GM23248 (cell line): ENCODE measurements at regions not wholly inside any gene's neighbourhood (a gene's known extent, or its start where the extent isn't known, plus 50 kb on each side); places are given as distances from the start of the nearest gene placed in this dataset.

Experiments used
- DNase-seq: peaks from one replicate; pipeline ENCODE4 v3.0.0-alpha.2; 2015
- H2AFZ ChIP-seq: fragments of 200-600 bp; sonication (generic); 2 replicates; pipeline ENCODE4 v1.6.1; 2016; ENCODE audit warnings: antibody characterized with exemption
- H3F3A ChIP-seq: fragments of 200-600 bp; sonication (generic); 2 replicates; pipeline ENCODE4 v1.6.1; 2016; ENCODE audit warnings: mild to moderate bottlenecking, antibody characterized with exemption, mixed run types; ENCODE audit not compliant: insufficient read depth
- H3K27ac ChIP-seq: fragments of 200-600 bp; sonication (generic); 2 replicates; pipeline ENCODE4 v1.5.1; 2016; ENCODE audit warnings: mild to moderate bottlenecking
- H3K27me3 ChIP-seq: fragments of 200-600 bp; sonication (generic); replicated peaks from 2 replicates; pipeline ENCODE4 v1.6.1; 2016; ENCODE audit warnings: mild to moderate bottlenecking; ENCODE audit not compliant: insufficient read depth
- H3K36me3 ChIP-seq: fragments of 200-600 bp; sonication (generic); 2 replicates; pipeline ENCODE4 v1.6.1; 2016; ENCODE audit warnings: low read depth, mild to moderate bottlenecking
- H3K4me1 ChIP-seq: fragments of 200-600 bp; sonication (generic); 2 replicates; pipeline ENCODE4 v1.6.1; 2016; ENCODE audit warnings: mild to moderate bottlenecking; ENCODE audit not compliant: insufficient read depth
- H3K4me2 ChIP-seq: fragments of 200-600 bp; sonication (generic); one replicate; pipeline ENCODE4 v1.6.1; 2016; ENCODE audit warnings: mild to moderate bottlenecking; ENCODE audit not compliant: unreplicated experiment
- H3K4me3 ChIP-seq: fragments of 200-600 bp; sonication (generic); 2 replicates; pipeline ENCODE4 v1.5.1; 2016; ENCODE audit warnings: mild to moderate bottlenecking
- H3K79me2 ChIP-seq: fragments of 200-600 bp; sonication (generic); 2 replicates; pipeline ENCODE4 v1.6.1; 2016; ENCODE audit warnings: mild to moderate bottlenecking; ENCODE audit not compliant: insufficient read depth
- H3K9ac ChIP-seq: fragments of 200-600 bp; sonication (generic); 2 replicates; pipeline ENCODE4 v1.6.1; 2016; ENCODE audit warnings: mild to moderate bottlenecking
- H3K9me2 ChIP-seq: fragments of 200-600 bp; sonication (generic); 2 replicates; pipeline ENCODE4 v1.6.1; 2016; ENCODE audit warnings: mixed run types, mild to moderate bottlenecking, moderate library complexity; ENCODE audit not compliant: insufficient read depth
- H3K9me3 ChIP-seq: fragments of 200-600 bp; sonication (generic); one replicate; pipeline ENCODE4 v1.6.1; 2017; ENCODE audit warnings: low read depth
- H4K20me1 ChIP-seq: fragments of 200-600 bp; sonication (generic); 2 replicates; pipeline ENCODE4 v1.6.0; 2016; ENCODE audit not compliant: insufficient read depth
- EZH2 ChIP-seq: fragments of 200-600 bp; sonication (generic); IDR thresholded peaks from 2 replicates; pipeline ENCODE4 v1.6.1; 2018; ENCODE audit warnings: antibody characterized with exemption, mild to moderate bottlenecking; ENCODE audit not compliant: insufficient read depth, poor library complexity, severe bottlenecking
- EZH2phosphoT487 ChIP-seq: fragments of 200-600 bp; sonication (generic); IDR thresholded peaks from 2 replicates; pipeline ENCODE4 v1.6.1; 2018; ENCODE audit warnings: antibody characterized with exemption, moderate library complexity, mild to moderate bottlenecking, low read depth; ENCODE audit not compliant: insufficient read depth
- WGBS, 2 experiments: methylation state at CpG; one replicate each; pipeline ENCODE4 v1.1.6; 2015 to 2017; ENCODE audit warnings: low lambda C conversion rate in 2 of 2, low coverage in 1 of 2; ENCODE audit errors: missing lambda C conversion rate in 2 of 2; 5-methylcytosine and 5-hydroxymethylcytosine counted together
- in situ Hi-C: fragments of 300-500 bp; cut with MboI; formaldehyde crosslinking; loops from 2 replicates; pipeline ENCODE4 v1.15.0; 2020

DNA sequence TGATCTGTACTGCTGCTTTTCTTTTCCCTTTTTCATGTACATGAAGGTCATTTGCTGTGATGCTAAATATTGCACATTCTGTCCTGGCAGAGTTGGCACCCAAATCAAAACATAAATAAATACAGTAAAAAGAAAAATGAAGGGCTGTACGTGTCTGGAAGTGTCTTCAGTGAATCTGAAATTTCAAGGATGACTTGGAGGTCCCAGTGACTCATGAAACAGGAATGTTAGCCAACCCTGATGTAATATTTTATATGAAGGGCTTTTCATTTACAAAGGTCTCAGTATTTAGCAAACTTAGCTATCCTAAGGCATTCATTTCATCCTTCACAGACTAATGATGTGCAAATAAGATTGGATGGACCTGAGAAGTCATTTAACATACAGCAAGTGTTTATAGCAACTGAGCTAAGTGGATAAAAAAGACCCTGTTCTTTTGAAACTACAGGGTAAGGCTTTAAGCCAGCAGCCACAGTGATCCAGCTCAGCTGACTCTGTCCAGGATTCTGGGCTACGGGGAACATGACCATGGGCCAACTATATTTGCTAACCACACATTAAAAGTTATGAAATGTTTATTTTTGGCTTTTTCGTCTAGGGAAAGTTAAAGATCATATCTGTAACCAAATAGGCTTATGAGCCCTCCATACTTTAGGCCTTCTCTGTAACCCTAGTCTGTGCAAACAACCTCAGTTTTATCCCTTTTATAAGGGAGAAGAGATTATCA lies 104.0 kb upstream of the DMRTA1 start:
- no peak overlapping the region for H3K27ac ChIP-seq
- no peak overlapping the region for H3K4me3 ChIP-seq
- no peaks in the 10 kb centered on the region for H3K79me2 ChIP-seq
- H3K27me3 ChIP-seq = no peaks in the 10 kb centered on the region
- no peak overlapping the region for H3K4me2 ChIP-seq
- WGBS, 2 experiments = 0 to 3% methylated on average over 3 of the region's 3 CpGs
- no peak overlapping the region for H2AFZ ChIP-seq
- DNase-seq = peak; percentile 22
- in situ Hi-C loops = no loop called here
- peaks cover 7% of the 10 kb centered on the region; the same call in 1 of the 2 replicates for H3K4me1 ChIP-seq
- no peaks in the 10 kb centered on the region for H3K36me3 ChIP-seq
- no peaks in the 10 kb centered on the region for H3K9me2 ChIP-seq
- TF ChIP-seq EZH2phosphoT487 (no peak), EZH2 (no peak)
- H3F3A ChIP-seq = no peaks in the 10 kb centered on the region
- H3K9me3 ChIP-seq = no peaks in the 10 kb centered on the region
- no peak overlapping the region for H3K9ac ChIP-seq
- no peaks in the 10 kb centered on the region for H4K20me1 ChIP-seq

GRCh38 chr9:22343218-22343611 lies 103.4 kb upstream of the DMRTA1 start:
- TF ChIP-seq EZH2phosphoT487 = no peak
- TF ChIP-seq EZH2 = no peak
- Histone ChIP-seq H2AFZ (no peak overlapping the region), H3K27me3 (no peaks in the 10 kb centered on the region), H4K20me1 (no peaks in the 10 kb centered on the region), H3K9ac (no peak overlapping the region), H3K36me3 (no peaks in the 10 kb centered on the region), H3K9me3 (no peaks in the 10 kb centered on the region), H3F3A (no peaks in the 10 kb centered on the region), H3K27ac (no peak overlapping the region), H3K4me1 (peaks cover 7% of the 10 kb centered on the region; the same call in 1 of the 2 replicates), H3K4me2 (no peak overlapping the region), H3K4me3 (no peak overlapping the region), H3K79me2 (no peaks in the 10 kb centered on the region), H3K9me2 (0 out of 2 replicates have a peak, but pooled peaks cover 1% of the 10 kb centered on the region)
- no peak for DNase-seq
- WGBS, 2 experiments = 56 to 64% methylated on average over 1 of the region's 1 CpG
- in situ Hi-C loops = no loop called here

- Histone ChIP-seq H3K79me2 (no peaks in the 10 kb centered on the region), H2AFZ (no peak overlapping the region), H3K9me3 (no peaks in the 10 kb centered on the region), H3K9ac (no peak overlapping the region), H3F3A (no peaks in the 10 kb centered on the region), H3K4me3 (no peak overlapping the region), H4K20me1 (no peaks in the 10 kb centered on the region), H3K27me3 (no peaks in the 10 kb centered on the region), H3K4me2 (no peak overlapping the region), H3K27ac (no peak overlapping the region), H3K36me3 (no peaks in the 10 kb centered on the region), H3K9me2 (no peaks in the 10 kb centered on the region), H3K4me1 (no peaks in the 10 kb centered on the region)
- no peak for DNase-seq
- TF ChIP-seq EZH2 = no peak
- TF ChIP-seq EZH2phosphoT487 = no peak
- 72% methylated on average over 10 of the region's 13 CpGs for WGBS, 2 experiments
- in situ Hi-C loops = no loop called here
Observed at GRCh38 chr9:22354699-22355384, 91.8 kb upstream of the DMRTA1 start.

GRCh38 chr9:22356985-22357384 lies 89.6 kb upstream of the DMRTA1 start:
- no peaks in the 10 kb centered on the region for H3K79me2 ChIP-seq
- H2AFZ ChIP-seq = no peak overlapping the region
- no peak overlapping the region for H3K4me3 ChIP-seq
- no peaks in the 10 kb centered on the region for H3K9me3 ChIP-seq
- no peaks in the 10 kb centered on the region for H3K9me2 ChIP-seq
- no peaks in the 10 kb centered on the region for H3K4me1 ChIP-seq
- WGBS, 2 experiments = 24 to 28% methylated on average over 5 of the region's 5 CpGs
- in situ Hi-C loops = no loop called here
- H3K27me3 ChIP-seq = no peaks in the 10 kb centered on the region
- H3F3A ChIP-seq = no peaks in the 10 kb centered on the region
- H3K27ac ChIP-seq = no peak overlapping the region
- no peak overlapping the region for H3K9ac ChIP-seq
- no peak for DNase-seq
- TF ChIP-seq EZH2phosphoT487 = no peak
- TF ChIP-seq EZH2 = no peak
- H3K36me3 ChIP-seq = no peaks in the 10 kb centered on the region
- H3K4me2 ChIP-seq = no peak overlapping the region
- no peaks in the 10 kb centered on the region for H4K20me1 ChIP-seq
